HUES6 (cell line): ENCODE measurements at regions not wholly inside any gene's neighbourhood (a gene's known extent, or its start where the extent isn't known, plus 50 kb on each side); places are given as distances from the start of the nearest gene placed in this dataset.

ENCODE experiments used
- H3K27ac ChIP-seq: 2 replicates; pipeline ENCODE4 v1.7.0; 2013; ENCODE audit warnings: low read depth, mild to moderate bottlenecking, low read length, inconsistent platforms
- H3K27me3 ChIP-seq: 2 replicates; pipeline ENCODE4 v1.6.1; 2013; ENCODE audit warnings: low read length; ENCODE audit not compliant: control insufficient read depth, insufficient read depth
- H3K36me3 ChIP-seq: 2 replicates; pipeline ENCODE4 v1.6.1; 2013; ENCODE audit warnings: low read length; ENCODE audit not compliant: control insufficient read depth, insufficient read depth
- H3K4me1 ChIP-seq: 2 replicates; pipeline ENCODE4 v1.6.1; 2013; ENCODE audit warnings: low read length; ENCODE audit not compliant: control insufficient read depth, insufficient read depth
- H3K4me3 ChIP-seq: 2 replicates; pipeline ENCODE4 v1.5.1; 2013; ENCODE audit warnings: low read depth, low read length
- H3K9ac ChIP-seq: one replicate; pipeline ENCODE4 v1.6.1; 2013; ENCODE audit warnings: mild to moderate bottlenecking, low read length
- H3K9me3 ChIP-seq: 2 replicates; pipeline ENCODE4 v1.6.1; 2013; ENCODE audit warnings: low read depth, low read length; ENCODE audit not compliant: control insufficient read depth, insufficient read depth

- Histone ChIP-seq H3K27ac (no peak overlapping the region), H3K9me3 (no peaks in the 10 kb centered on the region), H3K4me3 (no peak overlapping the region), H3K4me1 (peaks cover 6% of the 10 kb centered on the region; the same call in 1 of the 2 replicates), H3K9ac (no peak overlapping the region), H3K36me3 (no peaks in the 10 kb centered on the region), H3K27me3 (no peaks in the 10 kb centered on the region)
These were observed 181.6 kb downstream of the PTPRU start for GRCh38 chr1:29417971-29418370.

DNA sequence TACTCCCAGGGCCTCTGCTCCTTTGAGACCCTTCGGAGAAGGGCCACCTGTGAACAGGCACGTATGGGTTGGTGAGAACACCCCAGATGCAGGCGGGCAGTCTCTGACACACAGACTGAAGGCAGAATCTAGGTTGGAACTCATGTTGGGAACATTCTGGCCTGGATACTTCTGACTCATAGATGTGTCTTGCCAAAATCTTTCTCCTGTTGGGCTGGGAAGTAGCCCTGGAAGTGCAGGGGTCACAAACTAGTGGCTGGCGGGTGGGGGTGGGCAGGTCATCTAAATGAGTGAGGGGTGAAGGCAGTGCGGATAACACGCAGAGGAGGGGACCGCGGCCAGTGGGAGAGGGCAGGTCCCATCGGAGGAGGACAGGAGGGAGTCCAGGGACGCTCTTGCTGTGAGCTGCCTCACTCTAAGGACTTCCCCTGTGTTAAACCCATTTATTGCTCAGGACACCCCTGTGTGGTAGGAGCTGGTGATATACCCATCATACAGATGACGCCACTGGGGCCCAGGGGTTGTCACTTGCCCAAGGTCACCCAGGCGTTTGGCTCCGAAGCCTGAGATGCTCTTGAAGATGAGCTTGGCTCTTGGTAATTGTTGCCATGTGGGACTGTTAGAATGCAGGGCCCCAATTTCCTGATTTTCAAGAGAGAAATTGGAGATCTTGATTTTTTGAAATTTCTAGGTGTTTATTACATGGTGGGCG is 181.0 kb downstream of the PTPRU start:
- no peak overlapping the region for H3K4me3 ChIP-seq
- no peaks in the 10 kb centered on the region for H3K9me3 ChIP-seq
- no peaks in the 10 kb centered on the region for H3K27me3 ChIP-seq
- no peaks in the 10 kb centered on the region for H3K36me3 ChIP-seq
- no peak overlapping the region for H3K9ac ChIP-seq
- H3K4me1 ChIP-seq: peaks cover 6% of the 10 kb centered on the region; the same call in 1 of the 2 replicates
- no peak overlapping the region for H3K27ac ChIP-seq

DNA sequence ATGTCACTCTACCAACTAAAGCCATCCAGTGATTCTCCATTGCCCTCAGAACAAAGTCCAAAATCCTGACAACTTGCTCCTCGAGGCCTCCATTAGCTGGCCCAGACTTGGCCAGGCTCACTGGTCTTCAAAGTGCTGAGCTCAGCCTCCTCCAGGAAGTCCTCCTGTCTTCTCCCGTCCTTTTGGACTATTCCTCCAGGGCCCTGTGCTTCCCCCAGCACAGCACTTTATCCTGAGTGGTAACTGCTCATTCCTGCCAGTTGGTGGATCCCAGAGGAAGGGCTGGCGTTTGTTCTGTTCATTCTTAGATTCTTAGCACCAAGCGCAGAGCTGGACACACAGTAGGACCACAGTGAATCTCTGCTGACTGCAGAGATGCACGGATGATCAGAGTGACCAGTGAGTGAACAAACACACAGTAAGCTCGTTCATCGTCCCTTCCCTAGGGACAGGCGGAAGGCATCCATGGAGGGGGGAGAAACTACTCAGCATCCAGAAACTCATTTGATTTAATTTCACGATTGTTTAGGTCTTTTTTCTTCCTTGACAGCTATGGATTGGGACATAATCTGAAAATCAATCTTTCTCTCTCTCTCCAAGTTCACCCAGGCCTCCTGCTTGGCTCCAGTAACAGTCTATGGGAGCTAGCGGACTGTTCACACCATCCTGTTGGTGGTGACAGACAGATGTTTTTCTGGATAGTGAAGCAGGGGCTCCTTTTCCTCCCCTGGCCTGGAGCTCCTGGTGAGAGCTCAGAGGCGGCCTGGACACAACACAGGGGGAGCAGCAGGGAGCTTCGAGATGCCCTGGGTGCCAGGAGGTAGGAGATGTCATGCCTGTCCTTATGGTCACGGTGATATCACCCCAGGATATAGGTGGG is 180.2 kb downstream of the PTPRU start:
- Histone ChIP-seq H3K9ac (no peak overlapping the region), H3K27me3 (no peaks in the 10 kb centered on the region), H3K36me3 (no peaks in the 10 kb centered on the region), H3K9me3 (no peaks in the 10 kb centered on the region), H3K4me1 (peaks cover 6% of the 10 kb centered on the region; the same call in 1 of the 2 replicates), H3K27ac (no peak overlapping the region), H3K4me3 (no peak overlapping the region)

DNA sequence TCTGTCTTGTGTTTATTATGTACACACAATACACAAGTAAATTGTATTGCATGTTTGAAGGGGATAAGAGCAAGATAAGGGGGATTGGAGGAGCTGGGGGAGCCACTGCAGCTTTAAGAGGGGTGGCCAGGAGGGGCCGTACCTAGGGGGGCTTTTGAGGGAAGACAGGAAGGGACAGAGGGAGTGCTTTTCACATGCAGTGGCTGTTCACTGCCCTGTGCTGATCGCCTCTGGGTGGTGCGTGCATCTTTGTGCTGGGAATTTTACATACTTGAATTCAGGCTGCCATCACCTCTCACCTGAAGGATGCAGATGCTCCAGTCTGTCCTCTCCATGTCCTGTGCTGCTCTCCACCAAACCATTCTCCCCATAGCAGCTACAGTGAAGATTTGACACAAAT is 179.5 kb downstream of the PTPRU start:
- Histone ChIP-seq H3K4me1 (peaks cover 6% of the 10 kb centered on the region; the same call in 1 of the 2 replicates), H3K9me3 (no peaks in the 10 kb centered on the region), H3K27me3 (no peaks in the 10 kb centered on the region), H3K27ac (no peak overlapping the region), H3K36me3 (no peaks in the 10 kb centered on the region), H3K4me3 (no peak overlapping the region), H3K9ac (no peak overlapping the region)

GRCh38 chr1:29415156-29415830 is 179.0 kb downstream of the PTPRU start:
- no peak overlapping the region for H3K27ac ChIP-seq
- H3K9ac ChIP-seq: no peak overlapping the region
- no peaks in the 10 kb centered on the region for H3K27me3 ChIP-seq
- no peaks in the 10 kb centered on the region for H3K9me3 ChIP-seq
- peaks cover 6% of the 10 kb centered on the region; the same call in 1 of the 2 replicates for H3K4me1 ChIP-seq
- no peaks in the 10 kb centered on the region for H3K36me3 ChIP-seq
- no peak overlapping the region for H3K4me3 ChIP-seq

DNA sequence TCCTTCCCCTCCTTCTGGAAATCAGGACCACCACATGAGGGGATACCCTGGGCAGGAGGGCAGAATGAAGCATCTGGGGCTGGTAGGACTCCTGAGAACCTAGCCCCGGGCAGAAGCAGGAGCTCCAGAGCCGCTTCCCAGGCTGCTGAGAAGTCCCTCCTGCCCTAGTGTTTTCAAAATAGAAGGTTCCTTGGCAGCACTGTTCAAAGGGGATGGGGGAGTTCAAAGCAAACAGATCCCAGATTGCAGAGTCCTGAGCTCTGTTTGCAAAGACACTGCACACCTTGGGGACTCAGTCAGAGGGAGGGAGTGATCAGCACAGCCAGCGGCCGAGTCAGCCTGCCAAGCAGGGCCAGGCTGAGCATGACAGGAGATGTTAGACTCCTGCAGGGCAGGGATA is 177.8 kb downstream of the PTPRU start:
- no peaks in the 10 kb centered on the region for H3K9me3 ChIP-seq
- H3K27me3 ChIP-seq: no peaks in the 10 kb centered on the region
- H3K27ac ChIP-seq: no peak overlapping the region
- no peak overlapping the region for H3K4me3 ChIP-seq
- peaks cover 6% of the 10 kb centered on the region; the same call in 1 of the 2 replicates for H3K4me1 ChIP-seq
- no peaks in the 10 kb centered on the region for H3K36me3 ChIP-seq
- H3K9ac ChIP-seq: no peak overlapping the region

- Histone ChIP-seq H3K4me1 (peaks cover 6% of the 10 kb centered on the region; the same call in 1 of the 2 replicates), H3K27me3 (no peaks in the 10 kb centered on the region), H3K4me3 (no peak overlapping the region), H3K27ac (no peak overlapping the region), H3K36me3 (no peaks in the 10 kb centered on the region), H3K9me3 (no peaks in the 10 kb centered on the region), H3K9ac (no peak overlapping the region)
These were observed 177.3 kb downstream of the PTPRU start for GRCh38 chr1:29413661-29414060.

DNA sequence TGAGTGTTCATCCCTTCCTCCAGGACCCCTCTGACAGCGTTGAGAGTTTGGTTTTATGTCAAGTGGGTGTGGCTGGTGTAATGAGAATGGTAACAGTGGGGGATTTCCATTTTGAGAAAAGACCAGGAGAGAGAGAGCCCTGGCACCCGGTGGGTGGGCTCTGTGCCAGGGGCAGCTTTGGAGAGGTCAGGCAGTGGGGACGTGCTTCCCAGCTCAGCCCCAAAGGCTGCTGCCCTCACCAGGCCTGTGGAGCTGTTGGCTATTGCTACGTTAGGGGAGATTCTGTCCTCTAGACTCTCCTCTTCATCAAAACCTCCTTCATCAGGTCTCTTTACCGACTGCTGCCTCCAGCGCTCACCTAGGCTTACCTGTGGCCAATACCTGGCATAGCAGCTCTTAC is 176.3 kb downstream of the PTPRU start:
- H3K36me3 ChIP-seq: no peaks in the 10 kb centered on the region
- no peak overlapping the region for H3K4me3 ChIP-seq
- H3K9me3 ChIP-seq: no peaks in the 10 kb centered on the region
- no peak overlapping the region for H3K27ac ChIP-seq
- no peaks in the 10 kb centered on the region for H3K27me3 ChIP-seq
- H3K9ac ChIP-seq: no peak overlapping the region
- peaks cover 6% of the 10 kb centered on the region; the same call in 1 of the 2 replicates for H3K4me1 ChIP-seq

DNA sequence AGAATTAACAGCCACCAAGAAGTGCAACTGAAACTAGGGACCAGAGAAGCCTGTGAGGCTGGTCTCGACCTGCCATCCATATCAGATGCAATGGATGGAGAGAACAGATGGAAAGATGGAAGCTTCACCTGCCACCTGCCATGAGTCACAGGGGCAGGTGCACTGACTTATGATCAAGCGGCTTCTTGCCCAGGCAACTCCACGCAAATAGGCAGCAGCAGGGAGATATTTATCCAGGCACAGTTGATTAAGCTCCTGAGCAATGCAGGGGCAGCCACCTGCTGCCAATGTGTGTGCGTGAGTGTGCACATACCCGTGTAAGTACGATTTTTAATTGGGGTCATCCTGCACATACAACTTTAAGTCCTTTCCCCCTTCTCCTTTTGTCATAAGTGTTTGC is 174.2 kb downstream of the PTPRU start:
- no peak overlapping the region for H3K9ac ChIP-seq
- H3K27me3 ChIP-seq: no peaks in the 10 kb centered on the region
- no peak overlapping the region for H3K4me3 ChIP-seq
- no peaks in the 10 kb centered on the region for H3K36me3 ChIP-seq
- H3K27ac ChIP-seq: no peak overlapping the region
- H3K9me3 ChIP-seq: peaks cover 4% of the 10 kb centered on the region
- H3K4me1 ChIP-seq: peaks cover 6% of the 10 kb centered on the region; the same call in 1 of the 2 replicates

DNA sequence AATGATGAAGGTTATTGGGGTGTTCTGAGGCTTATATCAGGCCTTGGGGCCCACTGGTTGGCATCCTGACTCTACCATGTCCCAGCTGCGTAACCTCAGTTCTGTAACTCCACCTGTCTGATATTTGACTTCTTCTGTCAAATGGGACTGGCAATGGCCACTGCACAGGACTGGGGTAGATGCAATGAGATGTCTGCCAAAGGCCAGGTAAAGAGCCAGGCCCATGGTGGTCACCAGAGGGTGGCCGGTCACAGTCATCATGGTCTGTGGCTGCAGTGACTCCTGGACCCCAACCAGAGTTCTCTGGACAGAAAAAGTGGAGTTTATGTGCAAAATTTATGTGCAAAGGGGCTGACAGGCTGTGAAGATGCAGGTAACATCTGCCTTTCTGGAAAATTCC is 173.3 kb downstream of the PTPRU start:
- peaks cover 13% of the 10 kb centered on the region for H3K9me3 ChIP-seq
- no peaks in the 10 kb centered on the region for H3K27me3 ChIP-seq
- no peak overlapping the region for H3K27ac ChIP-seq

More for the DNA sequence above, 173.3 kb downstream of the PTPRU start:
- Histone ChIP-seq H3K9ac (no peak overlapping the region), H3K36me3 (no peaks in the 10 kb centered on the region), H3K4me3 (no peak overlapping the region), H3K4me1 (no peaks in the 10 kb centered on the region)
